A673 (cell line): ENCODE measurements at regions not wholly inside any gene's neighbourhood (a gene's known extent, or its start where the extent isn't known, plus 50 kb on each side); places are given as distances from the start of the nearest gene placed in this dataset.

Experiments used
- BruUV-seq: library from RNA; stranded (reverse); fragments of 400-500 nt; replicated peaks from 2 replicates; lab custom pipeline; 2021; lab: Mats Ljungman, UMichigan
- CTCF ChIA-PET: fragments of 300-600 bp; sonication (Branson Sonifier 250); formaldehyde crosslinking; loops from one replicate; lab custom pipeline; 2022; ENCODE audit warnings: antibody characterized with exemption; lab: Charles Lee
- POLR2A ChIA-PET: fragments of 300-600 bp; sonication (Branson Sonifier 250); formaldehyde crosslinking; loops from one replicate; lab custom pipeline; 2022; ENCODE audit warnings: antibody characterized with exemption; ENCODE audit not compliant: low non-redundant PET; lab: Charles Lee
- DNase-seq: peaks from one replicate; pipeline ENCODE4 v3.0.0-alpha.2; 2015; ENCODE audit warnings: low spot score
- H3K27ac ChIP-seq: fragments of 200-600 bp; sonication (generic); 2 replicates; pipeline ENCODE4 v1.5.1; 2016; ENCODE audit warnings: mixed run types, low read depth, mild to moderate bottlenecking, mixed read lengths, antibody characterized with exemption, low read length; ENCODE audit not compliant: poor library complexity, severe bottlenecking
- H3K27me3 ChIP-seq: fragments of 200-600 bp; sonication (generic); replicated peaks from 2 replicates; pipeline ENCODE4 v1.6.1; 2017; ENCODE audit warnings: mixed run types, low read depth, mild to moderate bottlenecking, mixed read lengths, antibody characterized with exemption, low read length; ENCODE audit not compliant: insufficient read depth, poor library complexity
- H3K36me3 ChIP-seq: fragments of 200-600 bp; sonication (generic); 2 replicates; pipeline ENCODE4 v1.6.1; 2016; ENCODE audit warnings: mixed run types, mild to moderate bottlenecking, mixed read lengths, antibody characterized with exemption, low read length; ENCODE audit not compliant: insufficient read depth, poor library complexity, severe bottlenecking
- H3K4me1 ChIP-seq: fragments of 200-600 bp; sonication (generic); 2 replicates; pipeline ENCODE4 v1.6.1; 2017; ENCODE audit warnings: mixed run types, mild to moderate bottlenecking, mixed read lengths, antibody characterized with exemption, low read length; ENCODE audit not compliant: insufficient read depth, poor library complexity, severe bottlenecking
- H3K4me3 ChIP-seq: fragments of 200-600 bp; sonication (generic); 2 replicates; pipeline ENCODE4 v1.5.1; 2016; ENCODE audit warnings: low read depth, mixed run types, mild to moderate bottlenecking, mixed read lengths, low read length; ENCODE audit not compliant: poor library complexity, severe bottlenecking
- H3K9me3 ChIP-seq: fragments of 200-600 bp; sonication (generic); 2 replicates; pipeline ENCODE4 v1.6.1; 2016; ENCODE audit warnings: mixed run types, low read depth, mild to moderate bottlenecking, mixed read lengths, antibody characterized with exemption, low read length; ENCODE audit not compliant: poor library complexity, severe bottlenecking
- CTCF ChIP-seq: fragments of 300-800, 200-600 bp; sonication (generic); conservative IDR thresholded peaks from 2 replicates; pipeline ENCODE4 v1.5.1; 2017; ENCODE audit warnings: low read depth, mild to moderate bottlenecking, antibody characterized with exemption, low read length, moderate library complexity, mixed read lengths
- EZH2 ChIP-seq: fragments of 200-600 bp; sonication (generic); IDR thresholded peaks from 2 replicates; pipeline ENCODE4 v1.6.1; 2017; ENCODE audit warnings: borderline replicate concordance, low read depth, mild to moderate bottlenecking, mixed read lengths, antibody characterized with exemption, low read length; ENCODE audit not compliant: poor library complexity, severe bottlenecking
- intact Hi-C: fragments of 100-400 bp; cut with micrococcal nuclease; formaldehyde crosslinking; loops from one replicate; pipeline ENCODE4 v1.10.0; 2022; ENCODE audit not compliant: unreplicated experiment

- TF ChIP-seq CTCF, result no peak
- no TSS peak for BruUV-seq
- POLR2A ChIA-PET, result no interaction called here
- H3K36me3 ChIP-seq, result no peaks in the 10 kb centered on the region
- H3K4me1 ChIP-seq, result no peaks in the 10 kb centered on the region
- CTCF ChIA-PET, result no interaction called here
- no peak overlapping the region for H3K27ac ChIP-seq
- no peaks in the 10 kb centered on the region for H3K9me3 ChIP-seq
- no peak for DNase-seq
- intact Hi-C loops, result no loop called here
- no peaks in the 10 kb centered on the region for H3K27me3 ChIP-seq
- H3K4me3 ChIP-seq, result no peak overlapping the region
These were observed 436.1 kb upstream of the ADAMTS16 start for GRCh38 chr5:4703931-4704458.

GRCh38 chr5:4704951-4705350 is 435.2 kb upstream of the ADAMTS16 start:
- POLR2A ChIA-PET, result no interaction called here
- TF ChIP-seq CTCF, result no peak
- TF ChIP-seq EZH2, result no peak
- intact Hi-C loops, result no loop called here
- no peaks in the 10 kb centered on the region for H3K36me3 ChIP-seq
- no TSS peak for BruUV-seq
- CTCF ChIA-PET, result no interaction called here
- no peak for DNase-seq
- H3K9me3 ChIP-seq, result no peaks in the 10 kb centered on the region
- no peak overlapping the region for H3K27ac ChIP-seq
- H3K4me3 ChIP-seq, result no peak overlapping the region
- H3K27me3 ChIP-seq, result no peaks in the 10 kb centered on the region
- H3K4me1 ChIP-seq, result no peaks in the 10 kb centered on the region

- Histone ChIP-seq H3K4me1 (no peaks in the 10 kb centered on the region), H3K27me3 (no peaks in the 10 kb centered on the region), H3K27ac (no peak overlapping the region), H3K4me3 (no peak overlapping the region), H3K9me3 (no peaks in the 10 kb centered on the region), H3K36me3 (no peaks in the 10 kb centered on the region)
- DNase-seq, result no peak
- TF ChIP-seq CTCF (no peak), EZH2 (no peak)
- ChIA-PET POLR2A (no interaction called here), CTCF (no interaction called here)
- intact Hi-C loops, result no loop called here
- BruUV-seq, result no TSS peak
These were observed 423.3 kb upstream of the ADAMTS16 start for GRCh38 chr5:4716781-4717180.
